SK-N-SH (cell line): ENCODE measurements at regions not wholly inside any gene's neighbourhood (a gene's known extent, or its start where the extent isn't known, plus 50 kb on each side); places are given as distances from the start of the nearest gene placed in this dataset.

Source experiments
- POLR2AphosphoS5 ChIP-seq: IDR thresholded peaks from 2 replicates; pipeline ENCODE4 v1.6.1; 2012; ENCODE audit warnings: low read depth, low read length
- TF ChIP-seq, protein P1 (sequence below): fragments of 200-600 bp; sonication (generic); IDR thresholded peaks from 2 replicates; pipeline ENCODE4 v1.6.1; 2017; ENCODE audit warnings: antibody characterized with exemption, mild to moderate bottlenecking, moderate library complexity

DNA sequence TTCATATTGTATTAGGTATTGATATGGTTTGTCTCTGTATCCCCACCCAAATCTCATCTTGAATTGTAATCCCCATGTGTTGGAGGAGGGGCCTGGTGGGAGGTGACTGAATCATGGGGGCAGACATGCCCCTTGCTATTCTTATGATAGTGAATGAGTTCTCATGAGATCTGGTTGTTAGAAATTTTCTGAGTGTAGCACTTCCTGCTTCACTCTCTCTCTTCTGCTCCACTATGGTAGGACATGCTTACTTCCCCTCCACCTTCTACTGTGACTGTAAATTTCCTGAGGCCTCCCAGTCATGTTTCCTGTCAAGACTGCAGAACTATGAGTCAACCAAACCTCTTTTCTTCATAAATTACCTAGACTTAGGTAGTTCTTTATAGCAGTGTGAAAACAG lies 187.4 kb upstream of the SLC24A2 start:
- TF ChIP-seq, protein P1, sequence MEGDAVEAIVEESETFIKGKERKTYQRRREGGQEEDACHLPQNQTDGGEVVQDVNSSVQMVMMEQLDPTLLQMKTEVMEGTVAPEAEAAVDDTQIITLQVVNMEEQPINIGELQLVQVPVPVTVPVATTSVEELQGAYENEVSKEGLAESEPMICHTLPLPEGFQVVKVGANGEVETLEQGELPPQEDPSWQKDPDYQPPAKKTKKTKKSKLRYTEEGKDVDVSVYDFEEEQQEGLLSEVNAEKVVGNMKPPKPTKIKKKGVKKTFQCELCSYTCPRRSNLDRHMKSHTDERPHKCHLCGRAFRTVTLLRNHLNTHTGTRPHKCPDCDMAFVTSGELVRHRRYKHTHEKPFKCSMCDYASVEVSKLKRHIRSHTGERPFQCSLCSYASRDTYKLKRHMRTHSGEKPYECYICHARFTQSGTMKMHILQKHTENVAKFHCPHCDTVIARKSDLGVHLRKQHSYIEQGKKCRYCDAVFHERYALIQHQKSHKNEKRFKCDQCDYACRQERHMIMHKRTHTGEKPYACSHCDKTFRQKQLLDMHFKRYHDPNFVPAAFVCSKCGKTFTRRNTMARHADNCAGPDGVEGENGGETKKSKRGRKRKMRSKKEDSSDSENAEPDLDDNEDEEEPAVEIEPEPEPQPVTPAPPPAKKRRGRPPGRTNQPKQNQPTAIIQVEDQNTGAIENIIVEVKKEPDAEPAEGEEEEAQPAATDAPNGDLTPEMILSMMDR: no peak
- no peak for TF ChIP-seq POLR2AphosphoS5
